Neural cell (in vitro differentiated cells): ENCODE measurements at regions not wholly inside any gene's neighbourhood (a gene's known extent, or its start where the extent isn't known, plus 50 kb on each side); places are given as distances from the start of the nearest gene placed in this dataset.

Source experiments
- H2AFZ ChIP-seq: fragments of 200-600, 300-800 bp; sonication (generic), shearing (Covaris generic); 2 replicates; pipeline ENCODE4 v1.6.0; 2014; ENCODE audit warnings: low read depth, mild to moderate bottlenecking, antibody characterized with exemption, low read length, moderate library complexity
- H3F3A ChIP-seq: fragments of 200-600 bp; shearing (Covaris generic); 2 replicates; pipeline ENCODE4 v1.6.1; 2016; ENCODE audit warnings: mild to moderate bottlenecking, moderate library complexity, mixed read lengths, antibody characterized with exemption, low read length; ENCODE audit not compliant: insufficient read depth, poor library complexity, severe bottlenecking
- H3K27ac ChIP-seq: fragments of 200-600, 300-800 bp; sonication (generic), shearing (Covaris generic); 2 replicates; pipeline ENCODE4 v1.5.1; 2014; ENCODE audit warnings: mild to moderate bottlenecking, low read length, moderate library complexity
- H3K27me3 ChIP-seq: fragments of 300-800, 200-600 bp; sonication (generic), shearing (Covaris generic); 2 replicates; pipeline ENCODE4 v1.6.0; 2014; ENCODE audit warnings: mild to moderate bottlenecking, low read depth, low read length, moderate library complexity; ENCODE audit not compliant: insufficient read depth
- H3K36me3 ChIP-seq: fragments of 300-800, 200-600 bp; sonication (generic), shearing (Covaris generic); 2 replicates; pipeline ENCODE4 v1.5.1; 2014; ENCODE audit warnings: mild to moderate bottlenecking, antibody characterized with exemption, low read length, moderate library complexity; ENCODE audit not compliant: insufficient read depth
- H3K4me2 ChIP-seq: fragments of 300-800, 200-600 bp; sonication (generic), shearing (Covaris generic); 2 replicates; pipeline ENCODE4 v1.6.0; 2014; ENCODE audit warnings: mild to moderate bottlenecking, low read length
- H3K4me3 ChIP-seq: fragments of 300-800, 200-600 bp; sonication (generic), shearing (Covaris generic); 2 replicates; pipeline ENCODE4 v1.5.1; 2014; ENCODE audit warnings: mild to moderate bottlenecking, low read length, moderate library complexity
- H3K79me2 ChIP-seq: fragments of 200-600 bp; shearing (Covaris generic); replicated peaks from 2 replicates; pipeline ENCODE4 v1.6.0; 2014; ENCODE audit warnings: mild to moderate bottlenecking, low read length, moderate library complexity; ENCODE audit not compliant: insufficient read depth
- H3K9ac ChIP-seq: fragments of 300-800, 200-600 bp; sonication (generic), shearing (Covaris generic); 2 replicates; pipeline ENCODE4 v1.6.1; 2016; ENCODE audit warnings: mild to moderate bottlenecking, low read length, mixed read lengths
- H3K9me2 ChIP-seq: fragments of 200-600 bp; shearing (Covaris generic); 2 replicates; pipeline ENCODE4 v1.6.1; 2016; ENCODE audit warnings: mild to moderate bottlenecking, low read length, mixed read lengths; ENCODE audit not compliant: insufficient read depth
- H3K9me3 ChIP-seq: fragments of 200-600, 300-800 bp; sonication (generic), shearing (Covaris generic); 2 replicates; pipeline ENCODE4 v1.6.1; 2016; ENCODE audit warnings: mild to moderate bottlenecking, mixed run types, low read length, moderate library complexity, mixed read lengths
- H4K20me1 ChIP-seq: fragments of 200-600 bp; shearing (Covaris generic); 2 replicates; pipeline ENCODE4 v1.6.1; 2016; ENCODE audit warnings: mild to moderate bottlenecking, mixed run types; ENCODE audit not compliant: insufficient read depth
- EP300 ChIP-seq: fragments of 450-650 bp; conservative IDR thresholded peaks from 2 replicates; pipeline ENCODE4 v1.6.1; 2014; ENCODE audit warnings: antibody characterized with exemption, mild to moderate bottlenecking, moderate library complexity; ENCODE audit not compliant: poor library complexity, severe bottlenecking
- EZH2 ChIP-seq: fragments of 200-600, 300-800 bp; shearing (Covaris generic), sonication (generic); IDR thresholded peaks from 2 replicates; pipeline ENCODE4 v1.6.1; 2014; ENCODE audit warnings: antibody characterized with exemption, low read length, borderline replicate concordance, mild to moderate bottlenecking; ENCODE audit not compliant: insufficient read depth, poor library complexity, severe bottlenecking
- MXI1 ChIP-seq: fragments of 450-650 bp; conservative IDR thresholded peaks from 2 replicates; pipeline ENCODE4 v1.6.1; 2014; ENCODE audit warnings: antibody characterized with exemption, mild to moderate bottlenecking; ENCODE audit not compliant: poor library complexity, severe bottlenecking
- POLR2AphosphoS5 ChIP-seq: IDR thresholded peaks from 2 replicates; pipeline ENCODE4 v1.6.1; 2012
- RAD21 ChIP-seq: fragments of 450-650 bp; conservative IDR thresholded peaks from 2 replicates; pipeline ENCODE4 v1.6.1; 2014; ENCODE audit warnings: antibody characterized with exemption, mild to moderate bottlenecking, moderate library complexity
- REST ChIP-seq: IDR thresholded peaks from 2 replicates; pipeline ENCODE4 v1.6.1; 2012; ENCODE audit warnings: borderline replicate concordance
- SMC3 ChIP-seq: fragments of 450-650 bp; conservative IDR thresholded peaks from 2 replicates; pipeline ENCODE4 v1.6.1; 2014; ENCODE audit warnings: antibody characterized with exemption, mild to moderate bottlenecking, moderate library complexity; ENCODE audit not compliant: poor library complexity
- TAF1 ChIP-seq: IDR thresholded peaks from 2 replicates; pipeline ENCODE4 v1.6.1; 2012; ENCODE audit warnings: low read depth
- TF ChIP-seq, protein P1 (sequence below): fragments of 450-650 bp; IDR thresholded peaks from 2 replicates; pipeline ENCODE4 v1.5.1; 2014; ENCODE audit warnings: antibody characterized with exemption, mild to moderate bottlenecking, moderate library complexity; ENCODE audit not compliant: poor library complexity, severe bottlenecking

GRCh38 chr11:104338186-104338585 lies 174.2 kb upstream of the PDGFD start:
- H3K9ac ChIP-seq = no peak overlapping the region

GRCh38 chr11:104337273-104337672 lies 173.3 kb upstream of the PDGFD start:
- Histone ChIP-seq H4K20me1 (no peaks in the 10 kb centered on the region), H3K4me3 (no peak overlapping the region), H3F3A (no peaks in the 10 kb centered on the region), H3K9me3 (no peaks in the 10 kb centered on the region), H3K4me2 (no peak overlapping the region), H3K27ac (no peak overlapping the region), H3K79me2 (no peaks in the 10 kb centered on the region), H3K9me2 (no peaks in the 10 kb centered on the region), H2AFZ (no peak overlapping the region), H3K27me3 (no peaks in the 10 kb centered on the region), H3K9ac (no peak overlapping the region), H3K36me3 (no peaks in the 10 kb centered on the region)
- no peak for TF ChIP-seq EZH2
- no peak for TF ChIP-seq EP300
- TF ChIP-seq REST = no peak
- TF ChIP-seq RAD21 = no peak
- TF ChIP-seq, protein P1, sequence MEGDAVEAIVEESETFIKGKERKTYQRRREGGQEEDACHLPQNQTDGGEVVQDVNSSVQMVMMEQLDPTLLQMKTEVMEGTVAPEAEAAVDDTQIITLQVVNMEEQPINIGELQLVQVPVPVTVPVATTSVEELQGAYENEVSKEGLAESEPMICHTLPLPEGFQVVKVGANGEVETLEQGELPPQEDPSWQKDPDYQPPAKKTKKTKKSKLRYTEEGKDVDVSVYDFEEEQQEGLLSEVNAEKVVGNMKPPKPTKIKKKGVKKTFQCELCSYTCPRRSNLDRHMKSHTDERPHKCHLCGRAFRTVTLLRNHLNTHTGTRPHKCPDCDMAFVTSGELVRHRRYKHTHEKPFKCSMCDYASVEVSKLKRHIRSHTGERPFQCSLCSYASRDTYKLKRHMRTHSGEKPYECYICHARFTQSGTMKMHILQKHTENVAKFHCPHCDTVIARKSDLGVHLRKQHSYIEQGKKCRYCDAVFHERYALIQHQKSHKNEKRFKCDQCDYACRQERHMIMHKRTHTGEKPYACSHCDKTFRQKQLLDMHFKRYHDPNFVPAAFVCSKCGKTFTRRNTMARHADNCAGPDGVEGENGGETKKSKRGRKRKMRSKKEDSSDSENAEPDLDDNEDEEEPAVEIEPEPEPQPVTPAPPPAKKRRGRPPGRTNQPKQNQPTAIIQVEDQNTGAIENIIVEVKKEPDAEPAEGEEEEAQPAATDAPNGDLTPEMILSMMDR = no peak
- TF ChIP-seq TAF1 = no peak
- TF ChIP-seq MXI1 = no peak
- TF ChIP-seq POLR2AphosphoS5 = no peak
- TF ChIP-seq SMC3 = no peak

More at GRCh38 chr11:104338186-104338585, 174.2 kb upstream of the PDGFD start:
- H4K20me1 ChIP-seq = no peaks in the 10 kb centered on the region
- H3K36me3 ChIP-seq = no peaks in the 10 kb centered on the region
- no peak for TF ChIP-seq TAF1
- TF ChIP-seq RAD21 = no peak
- no peak for TF ChIP-seq SMC3
- no peak for TF ChIP-seq EZH2
- H3K9me3 ChIP-seq = no peaks in the 10 kb centered on the region
- H2AFZ ChIP-seq = no peak overlapping the region
- no peaks in the 10 kb centered on the region for H3F3A ChIP-seq
- H3K4me2 ChIP-seq = no peak overlapping the region
- H3K4me3 ChIP-seq = no peak overlapping the region
- no peaks in the 10 kb centered on the region for H3K27me3 ChIP-seq
- no peak overlapping the region for H3K27ac ChIP-seq
- no peaks in the 10 kb centered on the region for H3K9me2 ChIP-seq
- no peaks in the 10 kb centered on the region for H3K79me2 ChIP-seq

- H4K20me1 ChIP-seq = no peaks in the 10 kb centered on the region
- no peak overlapping the region for H3K4me3 ChIP-seq
- no peaks in the 10 kb centered on the region for H3K79me2 ChIP-seq
- no peak overlapping the region for H3K27ac ChIP-seq
- H3K9me2 ChIP-seq = no peaks in the 10 kb centered on the region
- no peak overlapping the region for H3K4me2 ChIP-seq
- H3K36me3 ChIP-seq = no peaks in the 10 kb centered on the region
- no peak overlapping the region for H2AFZ ChIP-seq
- H3K27me3 ChIP-seq = no peaks in the 10 kb centered on the region
- H3F3A ChIP-seq = no peaks in the 10 kb centered on the region
- TF ChIP-seq SMC3 = no peak
- no peak for TF ChIP-seq MXI1
- TF ChIP-seq REST = no peak
- TF ChIP-seq EZH2 = no peak
- TF ChIP-seq TAF1 = no peak
- no peak for TF ChIP-seq RAD21
- no peak for TF ChIP-seq POLR2AphosphoS5
- H3K9me3 ChIP-seq = no peaks in the 10 kb centered on the region
- no peak overlapping the region for H3K9ac ChIP-seq
These were observed 170.0 kb upstream of the PDGFD start for GRCh38 chr11:104333977-104334376.
